Activated CD8-positive, alpha-beta T cell treated with anti-CD3 and anti-CD28 coated beads for 36 hours (primary cell): ENCODE measurements at regions not wholly inside any gene's neighbourhood (a gene's known extent, or its start where the extent isn't known, plus 50 kb on each side); places are given as distances from the start of the nearest gene placed in this dataset.
A peak's percentile ranks its signal among the peaks of the same experiment; 100 is the strongest.

ENCODE experiments used
- ATAC-seq: fragments of 200-7000 bp; cut with Tn5 transposase; one replicate; pipeline ENCODE4 v1.10.0; 2021; ENCODE audit warnings: mild to moderate bottlenecking, moderate library complexity
- CTCF ChIA-PET: fragments of 350-600 bp; sonication (Branson Sonifier 250); formaldehyde crosslinking; loops from one replicate; lab custom pipeline; 2021; ENCODE audit warnings: antibody characterized with exemption; lab: Charles Lee
- POLR2A ChIA-PET: fragments of 350-600 bp; sonication (Branson Sonifier 250); formaldehyde crosslinking; loops from one replicate; lab custom pipeline; 2021; ENCODE audit warnings: antibody characterized with exemption; lab: Charles Lee
- DNase-seq: peaks from one replicate; pipeline ENCODE4 v3.0.0-alpha.2; 2020
- H3K27ac Mint-ChIP-seq: one replicate; pipeline ENCODE4 v1.8.0; 2021; ENCODE audit warnings: mild to moderate bottlenecking, mixed read lengths
- H3K27me3 Mint-ChIP-seq: one replicate; pipeline ENCODE4 v1.8.0; 2021; ENCODE audit warnings: mixed read lengths
- H3K36me3 Mint-ChIP-seq: one replicate; pipeline ENCODE4 v1.8.0; 2021; ENCODE audit warnings: low read depth, mixed read lengths
- H3K4me1 Mint-ChIP-seq: one replicate; pipeline ENCODE4 v1.8.0; 2021; ENCODE audit warnings: low read depth, mixed read lengths
- H3K4me3 Mint-ChIP-seq: one replicate; pipeline ENCODE4 v1.8.0; 2021; ENCODE audit warnings: mild to moderate bottlenecking, moderate library complexity, mixed read lengths
- H3K9me3 Mint-ChIP-seq: one replicate; pipeline ENCODE4 v1.8.0; 2021; ENCODE audit warnings: mixed read lengths
- CTCF ChIP-seq: fragments of 200-600 bp; IDR thresholded peaks from one replicate; pipeline ENCODE4 v1.8.0; 2022; ENCODE audit warnings: antibody characterized with exemption, mild to moderate bottlenecking
- intact Hi-C: fragments of 100-400 bp; cut with micrococcal nuclease; formaldehyde crosslinking; loops from one replicate; pipeline ENCODE4 v1.10.0; 2022

GRCh38 chr18:39415471-39415870 is 1849.9 kb upstream of the CELF4 start:
- ChIA-PET CTCF (no interaction called here), POLR2A (no interaction called here)
- TF ChIP-seq CTCF: no peak
- ATAC-seq: no peak
- intact Hi-C loops: no loop called here
- Mint-ChIP-seq H3K27ac (no peak overlapping the region), H3K4me3 (no peak overlapping the region), H3K36me3 (no peaks in the 10 kb centered on the region), H3K27me3 (no peaks in the 10 kb centered on the region), H3K4me1 (peaks cover 7% of the 10 kb centered on the region), H3K9me3 (peaks cover 3% of the 10 kb centered on the region)
- DNase-seq: no peak

GRCh38 chr18:39414009-39414700 is 1848.6 kb upstream of the CELF4 start:
- intact Hi-C loops: no loop called here
- no peak for TF ChIP-seq CTCF
- CTCF ChIA-PET: no interaction called here
- Mint-ChIP-seq H3K36me3 (no peaks in the 10 kb centered on the region), H3K9me3 (peaks cover 3% of the 10 kb centered on the region), H3K4me3 (no peak overlapping the region), H3K27ac (no peak overlapping the region), H3K27me3 (no peaks in the 10 kb centered on the region), H3K4me1 (peaks cover 7% of the 10 kb centered on the region)
- no peak for DNase-seq
- POLR2A ChIA-PET: no interaction called here
- ATAC-seq: peak; percentile 84

- DNase-seq (no peak), ATAC-seq (no peak)
- Mint-ChIP-seq H3K27me3 (no peaks in the 10 kb centered on the region), H3K36me3 (no peaks in the 10 kb centered on the region), H3K9me3 (peaks cover 2% of the 10 kb centered on the region), H3K4me1 (no peaks in the 10 kb centered on the region), H3K4me3 (no peak overlapping the region), H3K27ac (no peak overlapping the region)
- no peak for TF ChIP-seq CTCF
- intact Hi-C loops: no loop called here
- CTCF ChIA-PET: no interaction called here
- POLR2A ChIA-PET: no interaction called here
These were observed 1841.3 kb upstream of the CELF4 start for GRCh38 chr18:39406941-39407340.

GRCh38 chr18:39403121-39403520 is 1837.5 kb upstream of the CELF4 start:
- TF ChIP-seq CTCF: no peak
- intact Hi-C loops: no loop called here
- ATAC-seq (no peak), DNase-seq (no peak)
- Mint-ChIP-seq H3K27ac (no peak overlapping the region), H3K36me3 (no peaks in the 10 kb centered on the region), H3K4me3 (no peak overlapping the region), H3K27me3 (no peaks in the 10 kb centered on the region), H3K9me3 (no peaks in the 10 kb centered on the region), H3K4me1 (no peaks in the 10 kb centered on the region)
- POLR2A ChIA-PET: no interaction called here
- CTCF ChIA-PET: no interaction called here

GRCh38 chr18:39399662-39400061 is 1834.1 kb upstream of the CELF4 start:
- no peaks in the 10 kb centered on the region for H3K4me1 Mint-ChIP-seq
- ChIA-PET POLR2A (no interaction called here), CTCF (no interaction called here)
- intact Hi-C loops: no loop called here
- ATAC-seq (no peak), DNase-seq (no peak)
- no peak for TF ChIP-seq CTCF
- H3K27ac Mint-ChIP-seq: no peak overlapping the region
- H3K27me3 Mint-ChIP-seq: no peaks in the 10 kb centered on the region
- no peaks in the 10 kb centered on the region for H3K36me3 Mint-ChIP-seq
- H3K4me3 Mint-ChIP-seq: no peak overlapping the region
- H3K9me3 Mint-ChIP-seq: peaks cover 6% of the 10 kb centered on the region
